Endothelial cell of umbilical vein (primary cell): ENCODE measurements at regions not wholly inside any gene's neighbourhood (a gene's known extent, or its start where the extent isn't known, plus 50 kb on each side); places are given as distances from the start of the nearest gene placed in this dataset.

Source experiments
- GATA2 ChIP-seq: IDR thresholded peaks from 2 replicates; pipeline ENCODE4 v1.7.0; 2011; ENCODE audit warnings: low read depth, mild to moderate bottlenecking, moderate library complexity, mixed read lengths, low read length; ENCODE audit not compliant: insufficient read length, insufficient read depth
- TF ChIP-seq, protein P1 (sequence below), 2 donors: IDR thresholded peaks; 1 replicate in 1 of 2; 2 replicates in 1 of 2; pipeline ENCODE4 v1.5.1; 2011; ENCODE audit warnings: low read length in 2 of 2, mild to moderate bottlenecking in 2 of 2, moderate library complexity in 2 of 2, control low read depth in 1 of 2, inconsistent platforms in 1 of 2, low read depth in 1 of 2; ENCODE audit not compliant: insufficient read depth in 1 of 2; ENCODE audit errors: extremely low read depth in 1 of 2

DNA sequence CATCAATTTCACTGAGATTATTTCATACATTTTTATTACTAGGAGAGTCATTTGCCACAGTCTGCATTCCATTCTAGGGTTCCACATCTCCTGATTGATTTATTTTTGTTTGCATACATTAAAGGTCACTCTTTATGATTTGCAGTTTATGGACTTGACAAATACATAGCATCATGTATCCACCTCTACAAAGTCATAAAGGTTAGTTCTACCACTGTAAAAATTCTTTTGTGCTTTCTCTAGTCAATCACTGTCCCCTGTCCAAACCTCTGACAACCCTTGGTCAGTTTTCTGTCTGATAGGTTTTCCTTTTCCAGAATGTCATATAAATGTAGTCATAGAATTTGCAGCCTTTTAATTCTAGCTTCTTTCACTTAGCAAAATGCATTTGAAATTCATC is 434.6 kb upstream of the MON1B start:
- TF ChIP-seq GATA2, result no peak
- TF ChIP-seq, protein P1, sequence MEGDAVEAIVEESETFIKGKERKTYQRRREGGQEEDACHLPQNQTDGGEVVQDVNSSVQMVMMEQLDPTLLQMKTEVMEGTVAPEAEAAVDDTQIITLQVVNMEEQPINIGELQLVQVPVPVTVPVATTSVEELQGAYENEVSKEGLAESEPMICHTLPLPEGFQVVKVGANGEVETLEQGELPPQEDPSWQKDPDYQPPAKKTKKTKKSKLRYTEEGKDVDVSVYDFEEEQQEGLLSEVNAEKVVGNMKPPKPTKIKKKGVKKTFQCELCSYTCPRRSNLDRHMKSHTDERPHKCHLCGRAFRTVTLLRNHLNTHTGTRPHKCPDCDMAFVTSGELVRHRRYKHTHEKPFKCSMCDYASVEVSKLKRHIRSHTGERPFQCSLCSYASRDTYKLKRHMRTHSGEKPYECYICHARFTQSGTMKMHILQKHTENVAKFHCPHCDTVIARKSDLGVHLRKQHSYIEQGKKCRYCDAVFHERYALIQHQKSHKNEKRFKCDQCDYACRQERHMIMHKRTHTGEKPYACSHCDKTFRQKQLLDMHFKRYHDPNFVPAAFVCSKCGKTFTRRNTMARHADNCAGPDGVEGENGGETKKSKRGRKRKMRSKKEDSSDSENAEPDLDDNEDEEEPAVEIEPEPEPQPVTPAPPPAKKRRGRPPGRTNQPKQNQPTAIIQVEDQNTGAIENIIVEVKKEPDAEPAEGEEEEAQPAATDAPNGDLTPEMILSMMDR (IDR thresholded peaks at IDR 0.05; ENCODE audit: extremely low read depth in 1 of 2, insufficient read depth in 1 of 2, low read depth in 1 of 2, low read length in 2 of 2), result no peak
